Liver (tissue), 8 donors: ENCODE measurements at regions not wholly inside any gene's neighbourhood (a gene's known extent, or its start where the extent isn't known, plus 50 kb on each side); places are given as distances from the start of the nearest gene placed in this dataset.

Experiments
- DNase-seq: peaks from one replicate; pipeline ENCODE4 v3.0.0-alpha.2; 2017; ENCODE audit warnings: low spot score
- H3K27ac ChIP-seq, 2 donors: one replicate each; pipeline ENCODE4 v1.7.0; 2013; ENCODE audit warnings: inconsistent platforms in 2 of 2, low read length in 2 of 2, control low read depth in 1 of 2, low read depth in 1 of 2, mild to moderate bottlenecking in 1 of 2
- H3K27me3 ChIP-seq, 4 donors: one replicate each; pipeline versions ENCODE4 v1.6.1 to v1.7.0; 2013; ENCODE audit warnings: low read length in 3 of 4, inconsistent platforms in 1 of 4, mild to moderate bottlenecking in 1 of 4, moderate library complexity in 1 of 4; ENCODE audit not compliant: control insufficient read depth in 4 of 4, insufficient read depth in 4 of 4
- H3K36me3 ChIP-seq, 4 donors: one replicate each; pipeline versions ENCODE4 v1.6.1 to v1.7.0; 2013; ENCODE audit warnings: low read length in 3 of 4, mild to moderate bottlenecking in 3 of 4, low read depth in 1 of 4, moderate library complexity in 1 of 4; ENCODE audit not compliant: control insufficient read depth in 4 of 4, insufficient read depth in 3 of 4
- H3K4me1 ChIP-seq, 4 donors: one replicate each; pipeline versions ENCODE4 v1.6.1 to v1.7.0; 2013; ENCODE audit warnings: low read length in 3 of 4, mild to moderate bottlenecking in 3 of 4, moderate library complexity in 1 of 4; ENCODE audit not compliant: control insufficient read depth in 4 of 4, insufficient read depth in 4 of 4
- H3K4me3 ChIP-seq, 3 donors: one replicate each; pipeline versions ENCODE4 v1.6.1 to v1.7.0; 2013; ENCODE audit warnings: low read length in 3 of 3, control low read depth in 1 of 3, low read depth in 1 of 3, mild to moderate bottlenecking in 1 of 3
- H3K9ac ChIP-seq, 2 donors: one replicate each; pipeline ENCODE4 v1.7.0; 2013; ENCODE audit warnings: low read length in 2 of 2, mild to moderate bottlenecking in 2 of 2, moderate library complexity in 2 of 2, control low read depth in 1 of 2, low read depth in 1 of 2
- H3K9me3 ChIP-seq, 4 donors: one replicate each; pipeline versions ENCODE4 v1.6.1 to v1.7.0; 2013; ENCODE audit warnings: low read length in 3 of 4; ENCODE audit not compliant: control insufficient read depth in 4 of 4
- EGR1 ChIP-seq, 2 donors: IDR thresholded peaks; 2 replicates each; pipeline ENCODE4 v1.6.1; 2016 to 2018; ENCODE audit warnings: antibody characterized with exemption in 2 of 2, low read depth in 2 of 2
- FOXA2 ChIP-seq: IDR thresholded peaks from 2 replicates; pipeline ENCODE4 v1.6.1; 2016; ENCODE audit warnings: antibody characterized with exemption
- GABPA ChIP-seq, 2 donors: IDR thresholded peaks in 1 of 2; conservative IDR thresholded peaks in 1 of 2; 2 replicates each; pipeline ENCODE4 v1.6.1; 2016; ENCODE audit warnings: antibody characterized with exemption in 2 of 2, mild to moderate bottlenecking in 1 of 2, moderate library complexity in 1 of 2
- HNF4A ChIP-seq, 2 donors: conservative IDR thresholded peaks; 2 replicates each; pipeline ENCODE4 v1.6.1; 2016; ENCODE audit warnings: antibody characterized with exemption in 2 of 2, mild to moderate bottlenecking in 2 of 2
- HNF4G ChIP-seq: IDR thresholded peaks from 2 replicates; pipeline ENCODE4 v1.6.1; 2016; ENCODE audit warnings: antibody characterized with exemption
- JUND ChIP-seq, 2 donors: IDR thresholded peaks; 2 replicates each; pipeline ENCODE4 v1.6.1; 2016; ENCODE audit warnings: antibody characterized with exemption in 2 of 2
- NR2F2 ChIP-seq: IDR thresholded peaks from 2 replicates; pipeline ENCODE4 v1.6.1; 2016; ENCODE audit warnings: antibody characterized with exemption
- RAD21 ChIP-seq, 2 donors: IDR thresholded peaks; 2 replicates each; pipeline ENCODE4 v1.6.1; 2016; ENCODE audit warnings: antibody characterized with exemption in 2 of 2, mild to moderate bottlenecking in 2 of 2
- RXRA ChIP-seq, 2 donors: IDR thresholded peaks; 2 replicates each; pipeline ENCODE4 v1.6.1; 2017 to 2018; ENCODE audit warnings: antibody characterized with exemption in 2 of 2, mild to moderate bottlenecking in 1 of 2
- SP1 ChIP-seq: IDR thresholded peaks from 2 replicates; pipeline ENCODE4 v1.6.1; 2018; ENCODE audit warnings: antibody characterized with exemption, mild to moderate bottlenecking
- TAF1 ChIP-seq: conservative IDR thresholded peaks from 2 replicates; pipeline ENCODE4 v1.6.1; 2016; ENCODE audit warnings: antibody characterized with exemption, mild to moderate bottlenecking
- YY1 ChIP-seq: IDR thresholded peaks from 2 replicates; pipeline ENCODE4 v1.6.1; 2016; ENCODE audit warnings: antibody characterized with exemption, mild to moderate bottlenecking
- WGBS: extraction: QIAGEN DNeasy Blood & Tissue Kit; methylation state at CpG from one replicate; pipeline ENCODE4 v1.1.7; 2013; 5-methylcytosine and 5-hydroxymethylcytosine counted together
- TF ChIP-seq, protein P1 (sequence below): IDR thresholded peaks from 2 replicates; pipeline ENCODE4 v1.6.1; 2016; ENCODE audit warnings: antibody characterized with exemption, mild to moderate bottlenecking
- TF ChIP-seq, protein P2 (sequence below): IDR thresholded peaks from 2 replicates; pipeline ENCODE4 v1.6.1; 2016; ENCODE audit warnings: antibody characterized with exemption
- TF ChIP-seq, protein P3 (sequence below): IDR thresholded peaks from 2 replicates; pipeline ENCODE4 v1.6.1; 2016; ENCODE audit warnings: antibody characterized with exemption
- TF ChIP-seq, protein P4 (sequence below): fragments of 150-350 bp; IDR thresholded peaks from 2 replicates; pipeline ENCODE4 v1.5.1; 2017; ENCODE audit warnings: improper control_type of control experiment, low read depth, low read length; ENCODE audit not compliant: missing input control
- donor health status: healthy.
- donor health status: healthy.
- donor health status: healthy.
- donor health status: healthy.
- donor health status: healthy.

DNA sequence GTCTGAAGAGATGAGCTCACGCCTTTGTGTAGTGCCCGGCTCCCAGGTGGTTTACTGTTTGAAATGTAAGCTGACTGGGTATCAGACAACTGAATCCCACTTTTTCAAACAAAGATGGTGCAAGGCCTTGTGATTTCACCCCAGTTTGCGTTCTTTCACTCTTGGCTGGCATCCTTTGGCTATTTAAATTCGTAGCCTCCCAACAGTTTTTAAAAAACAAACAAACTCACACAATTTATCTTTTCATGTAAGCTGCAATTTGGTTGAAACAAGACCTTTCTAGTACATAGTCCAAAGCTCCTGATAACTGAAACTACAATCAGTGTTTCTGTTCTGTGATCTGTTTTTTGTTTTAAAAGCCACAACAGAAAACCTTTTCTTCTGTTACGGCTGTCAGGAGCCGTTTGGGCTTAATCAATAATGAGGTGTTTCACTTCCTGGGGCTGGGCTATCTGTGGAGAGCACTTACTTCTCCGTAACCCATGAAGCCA, 65.1 kb upstream of the NPAS1 start (continued):
- TF ChIP-seq, protein P1, sequence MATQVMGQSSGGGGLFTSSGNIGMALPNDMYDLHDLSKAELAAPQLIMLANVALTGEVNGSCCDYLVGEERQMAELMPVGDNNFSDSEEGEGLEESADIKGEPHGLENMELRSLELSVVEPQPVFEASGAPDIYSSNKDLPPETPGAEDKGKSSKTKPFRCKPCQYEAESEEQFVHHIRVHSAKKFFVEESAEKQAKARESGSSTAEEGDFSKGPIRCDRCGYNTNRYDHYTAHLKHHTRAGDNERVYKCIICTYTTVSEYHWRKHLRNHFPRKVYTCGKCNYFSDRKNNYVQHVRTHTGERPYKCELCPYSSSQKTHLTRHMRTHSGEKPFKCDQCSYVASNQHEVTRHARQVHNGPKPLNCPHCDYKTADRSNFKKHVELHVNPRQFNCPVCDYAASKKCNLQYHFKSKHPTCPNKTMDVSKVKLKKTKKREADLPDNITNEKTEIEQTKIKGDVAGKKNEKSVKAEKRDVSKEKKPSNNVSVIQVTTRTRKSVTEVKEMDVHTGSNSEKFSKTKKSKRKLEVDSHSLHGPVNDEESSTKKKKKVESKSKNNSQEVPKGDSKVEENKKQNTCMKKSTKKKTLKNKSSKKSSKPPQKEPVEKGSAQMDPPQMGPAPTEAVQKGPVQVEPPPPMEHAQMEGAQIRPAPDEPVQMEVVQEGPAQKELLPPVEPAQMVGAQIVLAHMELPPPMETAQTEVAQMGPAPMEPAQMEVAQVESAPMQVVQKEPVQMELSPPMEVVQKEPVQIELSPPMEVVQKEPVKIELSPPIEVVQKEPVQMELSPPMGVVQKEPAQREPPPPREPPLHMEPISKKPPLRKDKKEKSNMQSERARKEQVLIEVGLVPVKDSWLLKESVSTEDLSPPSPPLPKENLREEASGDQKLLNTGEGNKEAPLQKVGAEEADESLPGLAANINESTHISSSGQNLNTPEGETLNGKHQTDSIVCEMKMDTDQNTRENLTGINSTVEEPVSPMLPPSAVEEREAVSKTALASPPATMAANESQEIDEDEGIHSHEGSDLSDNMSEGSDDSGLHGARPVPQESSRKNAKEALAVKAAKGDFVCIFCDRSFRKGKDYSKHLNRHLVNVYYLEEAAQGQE = no peak
- TF ChIP-seq FOXA2 = no peak
- peak; percentile 75 to 77 for TF ChIP-seq HNF4A (conservative IDR thresholded peaks at IDR 0.05)
- TF ChIP-seq, protein P2, sequence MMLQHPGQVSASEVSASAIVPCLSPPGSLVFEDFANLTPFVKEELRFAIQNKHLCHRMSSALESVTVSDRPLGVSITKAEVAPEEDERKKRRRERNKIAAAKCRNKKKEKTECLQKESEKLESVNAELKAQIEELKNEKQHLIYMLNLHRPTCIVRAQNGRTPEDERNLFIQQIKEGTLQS = peak; percentile 13
- TF ChIP-seq TAF1 = no peak
- TF ChIP-seq RXRA (IDR thresholded peaks at IDR 0.05) = peak in 1 of 2 donors; percentile 56

DNA sequence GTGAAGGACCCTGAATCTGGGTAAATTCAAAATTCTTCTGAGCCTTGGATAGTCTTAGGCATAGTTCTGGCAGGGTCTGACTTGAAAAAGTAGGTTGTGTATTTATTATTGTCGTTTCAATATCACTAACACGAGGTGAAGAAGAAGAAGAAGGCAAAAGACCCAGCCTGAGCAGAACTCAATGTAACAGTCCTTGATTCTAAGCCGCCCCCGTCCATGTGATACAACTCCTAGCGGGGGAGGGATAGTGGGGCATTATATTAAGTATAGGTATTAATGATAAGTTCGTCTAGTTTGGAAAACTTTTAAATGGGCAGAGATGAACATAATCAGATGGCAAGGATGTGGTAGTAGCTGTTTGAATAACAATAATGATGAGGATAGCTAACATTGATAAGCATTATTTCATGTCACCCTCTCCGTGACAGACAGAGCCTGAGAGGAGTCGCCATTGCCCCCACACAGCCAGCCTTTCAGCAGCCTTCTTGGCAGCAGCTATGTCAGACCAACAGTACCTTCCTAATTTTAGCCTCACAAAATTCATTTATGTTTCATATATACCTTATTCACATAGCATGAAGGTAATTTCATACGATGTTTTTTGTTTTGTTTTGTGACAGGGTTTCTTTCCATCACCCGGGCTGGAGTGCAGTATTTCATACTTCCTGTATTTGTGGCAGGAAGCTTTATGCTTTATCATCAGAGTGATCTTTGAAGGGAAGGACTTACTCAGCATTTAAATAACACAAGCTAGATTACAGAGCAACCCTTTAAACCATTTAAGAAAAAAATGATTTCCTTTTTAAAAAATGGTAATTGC, 64.4 kb upstream of the NPAS1 start:
- Histone ChIP-seq H3K9me3 (no peaks in the 10 kb centered on the region), H3K4me1 (peaks cover 21 to 51% (median 37%) of the 10 kb centered on the region in 4 donors), H3K27me3 (no peaks in the 10 kb centered on the region), H3K9ac (peak overlapping the region in 1 of 2 donors; percentile 88), H3K27ac (peak overlapping the region; percentile 58 to 77), H3K4me3 (no peak overlapping the region), H3K36me3 (peaks cover 0 to 4% (median 0%) of the 10 kb centered on the region in 4 donors)
- WGBS = 41% methylated on average over 10 of the region's 10 CpGs
- TF ChIP-seq YY1 (peak; percentile 18), HNF4A (conservative IDR thresholded peaks at IDR 0.05) (no peak), SP1 (no peak)
- TF ChIP-seq, protein P3, sequence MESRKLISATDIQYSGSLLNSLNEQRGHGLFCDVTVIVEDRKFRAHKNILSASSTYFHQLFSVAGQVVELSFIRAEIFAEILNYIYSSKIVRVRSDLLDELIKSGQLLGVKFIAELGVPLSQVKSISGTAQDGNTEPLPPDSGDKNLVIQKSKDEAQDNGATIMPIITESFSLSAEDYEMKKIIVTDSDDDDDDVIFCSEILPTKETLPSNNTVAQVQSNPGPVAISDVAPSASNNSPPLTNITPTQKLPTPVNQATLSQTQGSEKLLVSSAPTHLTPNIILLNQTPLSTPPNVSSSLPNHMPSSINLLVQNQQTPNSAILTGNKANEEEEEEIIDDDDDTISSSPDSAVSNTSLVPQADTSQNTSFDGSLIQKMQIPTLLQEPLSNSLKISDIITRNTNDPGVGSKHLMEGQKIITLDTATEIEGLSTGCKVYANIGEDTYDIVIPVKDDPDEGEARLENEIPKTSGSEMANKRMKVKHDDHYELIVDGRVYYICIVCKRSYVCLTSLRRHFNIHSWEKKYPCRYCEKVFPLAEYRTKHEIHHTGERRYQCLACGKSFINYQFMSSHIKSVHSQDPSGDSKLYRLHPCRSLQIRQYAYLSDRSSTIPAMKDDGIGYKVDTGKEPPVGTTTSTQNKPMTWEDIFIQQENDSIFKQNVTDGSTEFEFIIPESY = no peak
- TF ChIP-seq, protein P2 = no peak
- no peak for DNase-seq

DNA sequence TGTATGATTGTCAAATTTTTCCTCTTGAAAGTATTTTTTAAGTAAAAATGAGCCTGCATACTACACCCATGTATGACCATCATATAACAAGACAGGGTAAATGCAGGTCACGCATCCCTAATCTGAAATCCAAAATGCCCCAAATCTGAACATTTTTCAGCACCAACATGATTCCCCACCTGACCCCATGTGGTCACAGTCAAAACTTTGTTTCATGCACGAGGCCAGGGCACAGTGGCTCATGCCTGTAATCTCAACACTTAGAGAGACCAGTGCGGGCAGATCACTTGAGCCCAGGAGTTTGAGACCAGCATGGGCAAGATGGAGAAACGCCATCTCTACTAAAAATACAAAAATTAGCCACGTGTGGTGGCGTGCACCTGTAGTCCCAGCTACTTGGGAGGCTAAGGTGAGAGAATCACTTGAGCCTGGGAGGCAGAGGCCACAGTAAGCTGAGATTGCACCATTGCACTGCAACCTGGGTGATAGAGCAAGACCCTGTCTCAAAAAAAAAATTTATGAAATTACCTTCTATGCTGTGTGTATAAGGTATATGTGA, 63.7 kb upstream of the NPAS1 start:
- Histone ChIP-seq H3K36me3 (peaks cover 0 to 4% (median 0%) of the 10 kb centered on the region in 4 donors), H3K4me1 (peaks cover 20 to 44% (median 34%) of the 10 kb centered on the region in 4 donors), H3K27ac (no peak overlapping the region), H3K4me3 (no peak overlapping the region), H3K27me3 (no peaks in the 10 kb centered on the region), H3K9ac (no peak overlapping the region), H3K9me3 (no peaks in the 10 kb centered on the region)
- 90% methylated on average over 6 of the region's 6 CpGs for WGBS
- no peak for DNase-seq
- TF ChIP-seq RAD21 (IDR thresholded peaks at IDR 0.05) = no peak
- no peak for TF ChIP-seq YY1
- TF ChIP-seq, protein P4, sequence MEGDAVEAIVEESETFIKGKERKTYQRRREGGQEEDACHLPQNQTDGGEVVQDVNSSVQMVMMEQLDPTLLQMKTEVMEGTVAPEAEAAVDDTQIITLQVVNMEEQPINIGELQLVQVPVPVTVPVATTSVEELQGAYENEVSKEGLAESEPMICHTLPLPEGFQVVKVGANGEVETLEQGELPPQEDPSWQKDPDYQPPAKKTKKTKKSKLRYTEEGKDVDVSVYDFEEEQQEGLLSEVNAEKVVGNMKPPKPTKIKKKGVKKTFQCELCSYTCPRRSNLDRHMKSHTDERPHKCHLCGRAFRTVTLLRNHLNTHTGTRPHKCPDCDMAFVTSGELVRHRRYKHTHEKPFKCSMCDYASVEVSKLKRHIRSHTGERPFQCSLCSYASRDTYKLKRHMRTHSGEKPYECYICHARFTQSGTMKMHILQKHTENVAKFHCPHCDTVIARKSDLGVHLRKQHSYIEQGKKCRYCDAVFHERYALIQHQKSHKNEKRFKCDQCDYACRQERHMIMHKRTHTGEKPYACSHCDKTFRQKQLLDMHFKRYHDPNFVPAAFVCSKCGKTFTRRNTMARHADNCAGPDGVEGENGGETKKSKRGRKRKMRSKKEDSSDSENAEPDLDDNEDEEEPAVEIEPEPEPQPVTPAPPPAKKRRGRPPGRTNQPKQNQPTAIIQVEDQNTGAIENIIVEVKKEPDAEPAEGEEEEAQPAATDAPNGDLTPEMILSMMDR = no peak
- TF ChIP-seq RXRA (IDR thresholded peaks at IDR 0.05) = no peak
- TF ChIP-seq, protein P3 = no peak
- no peak for TF ChIP-seq HNF4A (conservative IDR thresholded peaks at IDR 0.05)
- TF ChIP-seq NR2F2 = no peak
- no peak for TF ChIP-seq SP1
- TF ChIP-seq GABPA (IDR thresholded peaks at IDR 0.05 in 1 of 2, conservative IDR thresholded peaks at IDR 0.05 in 1 of 2) = no peak
- no peak for TF ChIP-seq FOXA2
- TF ChIP-seq EGR1 (IDR thresholded peaks at IDR 0.05; ENCODE audit: low read depth in 2 of 2) = no peak
- TF ChIP-seq HNF4G = no peak
- TF ChIP-seq TAF1 = no peak
- TF ChIP-seq JUND (IDR thresholded peaks at IDR 0.05) = no peak
